DND-41 (cell line): ENCODE measurements at regions not wholly inside any gene's neighbourhood (a gene's known extent, or its start where the extent isn't known, plus 50 kb on each side); places are given as distances from the start of the nearest gene placed in this dataset.

ENCODE experiments used
- EZH2 ChIP-seq: IDR thresholded peaks from 3 replicates; pipeline ENCODE4 v1.6.1; 2012; ENCODE audit warnings: borderline replicate concordance, low read depth, mild to moderate bottlenecking, moderate library complexity, low read length, inconsistent platforms; ENCODE audit not compliant: severe bottlenecking
- TF ChIP-seq, protein P1 (sequence below): IDR thresholded peaks from 2 replicates; pipeline ENCODE4 v1.5.1; 2012; ENCODE audit warnings: borderline replicate concordance, low read length, moderate library complexity, mild to moderate bottlenecking; ENCODE audit not compliant: poor library complexity, severe bottlenecking; ENCODE audit errors: extremely low read depth

- TF ChIP-seq, protein P1, sequence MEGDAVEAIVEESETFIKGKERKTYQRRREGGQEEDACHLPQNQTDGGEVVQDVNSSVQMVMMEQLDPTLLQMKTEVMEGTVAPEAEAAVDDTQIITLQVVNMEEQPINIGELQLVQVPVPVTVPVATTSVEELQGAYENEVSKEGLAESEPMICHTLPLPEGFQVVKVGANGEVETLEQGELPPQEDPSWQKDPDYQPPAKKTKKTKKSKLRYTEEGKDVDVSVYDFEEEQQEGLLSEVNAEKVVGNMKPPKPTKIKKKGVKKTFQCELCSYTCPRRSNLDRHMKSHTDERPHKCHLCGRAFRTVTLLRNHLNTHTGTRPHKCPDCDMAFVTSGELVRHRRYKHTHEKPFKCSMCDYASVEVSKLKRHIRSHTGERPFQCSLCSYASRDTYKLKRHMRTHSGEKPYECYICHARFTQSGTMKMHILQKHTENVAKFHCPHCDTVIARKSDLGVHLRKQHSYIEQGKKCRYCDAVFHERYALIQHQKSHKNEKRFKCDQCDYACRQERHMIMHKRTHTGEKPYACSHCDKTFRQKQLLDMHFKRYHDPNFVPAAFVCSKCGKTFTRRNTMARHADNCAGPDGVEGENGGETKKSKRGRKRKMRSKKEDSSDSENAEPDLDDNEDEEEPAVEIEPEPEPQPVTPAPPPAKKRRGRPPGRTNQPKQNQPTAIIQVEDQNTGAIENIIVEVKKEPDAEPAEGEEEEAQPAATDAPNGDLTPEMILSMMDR = no peak
- TF ChIP-seq EZH2 = no peak
These were observed 130.1 kb downstream of the ADAM29 start for GRCh38 chr4:175048111-175048784.
